GM08714 (cell line): ENCODE measurements at regions not wholly inside any gene's neighbourhood (a gene's known extent, or its start where the extent isn't known, plus 50 kb on each side); places are given as distances from the start of the nearest gene placed in this dataset.

Experiments
- H3K4me3 ChIP-seq: fragments of 200-500 bp; sonication (Bioruptor generic); 2 replicates; pipeline ENCODE4 v1.5.1; 2014; ENCODE audit warnings: mild to moderate bottlenecking, low read length, inconsistent platforms
- ZNF274 ChIP-seq: IDR thresholded peaks from 2 replicates; pipeline ENCODE4 v1.6.1; 2012; ENCODE audit warnings: mild to moderate bottlenecking, low read depth, low read length

GRCh38 chr6:9482030-9482738 lies 932.7 kb downstream of the TFAP2A start:
- no peak overlapping the region for H3K4me3 ChIP-seq

GRCh38 chr6:9481292-9482029 lies 933.4 kb downstream of the TFAP2A start:
- no peak overlapping the region for H3K4me3 ChIP-seq
- no peak for TF ChIP-seq ZNF274

More at GRCh38 chr6:9482030-9482738, 932.7 kb downstream of the TFAP2A start:
- no peak for TF ChIP-seq ZNF274

- TF ChIP-seq ZNF274, result no peak
- no peak overlapping the region for H3K4me3 ChIP-seq
Measured at GRCh38 chr6:9468277-9468676, 946.6 kb downstream of the TFAP2A start.

- H3K4me3 ChIP-seq, result no peak overlapping the region
- no peak for TF ChIP-seq ZNF274
Measured at GRCh38 chr6:9467741-9468140, 947.1 kb downstream of the TFAP2A start.

GRCh38 chr6:9464583-9464982 lies 950.3 kb downstream of the TFAP2A start:
- TF ChIP-seq ZNF274, result no peak
- H3K4me3 ChIP-seq, result no peak overlapping the region

- H3K4me3 ChIP-seq, result no peak overlapping the region
- TF ChIP-seq ZNF274, result no peak
Measured at GRCh38 chr6:9463311-9463710, 951.6 kb downstream of the TFAP2A start.

GRCh38 chr6:9461188-9461587 lies 953.7 kb downstream of the TFAP2A start:
- TF ChIP-seq ZNF274, result no peak
- no peak overlapping the region for H3K4me3 ChIP-seq

GRCh38 chr6:9458424-9458823 lies 956.5 kb downstream of the TFAP2A start:
- no peak for TF ChIP-seq ZNF274
- no peak overlapping the region for H3K4me3 ChIP-seq

GRCh38 chr6:9455864-9456658 lies 958.8 kb downstream of the TFAP2A start:
- no peak overlapping the region for H3K4me3 ChIP-seq
- TF ChIP-seq ZNF274, result no peak

GRCh38 chr6:9439621-9440330 lies 975.1 kb downstream of the TFAP2A start:
- no peak for TF ChIP-seq ZNF274

GRCh38 chr6:9437836-9438235 lies 977.0 kb downstream of the TFAP2A start:
- no peak overlapping the region for H3K4me3 ChIP-seq
- no peak for TF ChIP-seq ZNF274

More at GRCh38 chr6:9439621-9440330, 975.1 kb downstream of the TFAP2A start:
- no peak overlapping the region for H3K4me3 ChIP-seq

GRCh38 chr6:9435281-9435680 lies 979.6 kb downstream of the TFAP2A start:
- H3K4me3 ChIP-seq, result no peak overlapping the region
- TF ChIP-seq ZNF274, result no peak

GRCh38 chr6:9431945-9432344 lies 982.9 kb downstream of the TFAP2A start:
- H3K4me3 ChIP-seq, result no peak overlapping the region
- no peak for TF ChIP-seq ZNF274

GRCh38 chr6:9428421-9429172 lies 986.3 kb downstream of the TFAP2A start:
- no peak for TF ChIP-seq ZNF274
- H3K4me3 ChIP-seq, result no peak overlapping the region
